ENCODE measurements at regions not wholly inside any gene's neighbourhood (a gene's known extent, or its start where the extent isn't known, plus 50 kb on each side); places are given as distances from the start of the nearest gene placed in this dataset.

DNA sequence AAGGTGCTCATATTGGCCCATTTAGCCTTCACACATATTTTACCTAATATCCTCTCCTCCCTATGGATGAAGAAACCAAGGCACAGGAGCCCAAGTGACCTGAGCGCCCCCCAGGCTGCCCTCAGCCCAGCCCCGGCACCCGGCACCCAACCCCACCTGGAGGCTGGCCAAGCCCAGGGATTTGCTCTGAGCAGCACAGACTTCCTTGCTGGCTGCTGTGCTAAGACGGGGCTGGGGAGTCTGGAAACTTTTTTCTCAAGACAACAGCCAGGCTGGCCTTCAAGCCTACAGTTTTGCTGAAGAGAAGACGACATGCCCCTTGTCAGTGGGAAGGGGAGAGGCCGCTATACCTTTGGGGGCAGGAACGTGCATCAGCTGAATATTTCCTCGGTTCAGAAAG lies 52.7 kb upstream of the LAMA1 start:
- H3K36me3 ChIP-seq (ENCODE audit: insufficient read depth): no peaks in the 10 kb centered on the region
- H3K27ac ChIP-seq: no peak overlapping the region
- TF ChIP-seq, protein P1, sequence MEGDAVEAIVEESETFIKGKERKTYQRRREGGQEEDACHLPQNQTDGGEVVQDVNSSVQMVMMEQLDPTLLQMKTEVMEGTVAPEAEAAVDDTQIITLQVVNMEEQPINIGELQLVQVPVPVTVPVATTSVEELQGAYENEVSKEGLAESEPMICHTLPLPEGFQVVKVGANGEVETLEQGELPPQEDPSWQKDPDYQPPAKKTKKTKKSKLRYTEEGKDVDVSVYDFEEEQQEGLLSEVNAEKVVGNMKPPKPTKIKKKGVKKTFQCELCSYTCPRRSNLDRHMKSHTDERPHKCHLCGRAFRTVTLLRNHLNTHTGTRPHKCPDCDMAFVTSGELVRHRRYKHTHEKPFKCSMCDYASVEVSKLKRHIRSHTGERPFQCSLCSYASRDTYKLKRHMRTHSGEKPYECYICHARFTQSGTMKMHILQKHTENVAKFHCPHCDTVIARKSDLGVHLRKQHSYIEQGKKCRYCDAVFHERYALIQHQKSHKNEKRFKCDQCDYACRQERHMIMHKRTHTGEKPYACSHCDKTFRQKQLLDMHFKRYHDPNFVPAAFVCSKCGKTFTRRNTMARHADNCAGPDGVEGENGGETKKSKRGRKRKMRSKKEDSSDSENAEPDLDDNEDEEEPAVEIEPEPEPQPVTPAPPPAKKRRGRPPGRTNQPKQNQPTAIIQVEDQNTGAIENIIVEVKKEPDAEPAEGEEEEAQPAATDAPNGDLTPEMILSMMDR (conservative IDR thresholded peaks at IDR 0.05; ENCODE audit: low read depth, low read length): no peak
- no peak overlapping the region for H2AFZ ChIP-seq (ENCODE audit: low read depth)
- H3K4me1 ChIP-seq (ENCODE audit: low read depth, poor library complexity, severe bottlenecking): no peaks in the 10 kb centered on the region
- H3K27me3 ChIP-seq (ENCODE audit: insufficient read depth, low read depth): no peaks in the 10 kb centered on the region
- H3K4me3 ChIP-seq (IDR thresholded peaks at IDR 0.05; ENCODE audit: insufficient read depth, low read depth, low read length): no peak overlapping the region
- H3K9ac ChIP-seq: no peak overlapping the region
- no peaks in the 10 kb centered on the region for H3K79me2 ChIP-seq (ENCODE audit: insufficient read depth, low read depth)
- no peaks in the 10 kb centered on the region for H4K20me1 ChIP-seq (ENCODE audit: insufficient read depth)
- no peak overlapping the region for H3K4me2 ChIP-seq

DNA sequence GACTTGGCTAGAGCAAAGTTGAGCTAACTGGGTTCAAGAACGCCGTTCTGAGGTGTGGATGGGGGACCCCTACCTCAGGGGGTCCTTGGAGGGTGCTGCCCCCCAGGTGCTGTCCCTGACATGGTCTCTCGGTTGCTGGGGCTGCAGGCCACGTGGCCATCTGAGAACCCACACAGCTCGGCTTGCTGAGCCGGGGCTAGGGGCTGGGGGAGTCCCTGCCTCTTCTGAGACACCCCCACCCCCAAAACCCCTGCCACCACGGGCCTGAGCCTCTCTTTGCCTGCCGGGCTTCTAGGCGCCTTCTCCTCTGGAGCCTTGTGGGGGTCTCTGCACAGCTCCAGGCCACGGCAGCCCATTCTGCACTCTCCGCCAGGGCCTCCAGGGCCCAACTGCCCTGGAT lies 52.0 kb upstream of the LAMA1 start:
- TF ChIP-seq, protein P1 (conservative IDR thresholded peaks at IDR 0.05; ENCODE audit: low read depth, low read length): no peak
- no peak overlapping the region for H3K9ac ChIP-seq
- H3K4me3 ChIP-seq (IDR thresholded peaks at IDR 0.05; ENCODE audit: insufficient read depth, low read depth, low read length): no peak overlapping the region
- H2AFZ ChIP-seq (ENCODE audit: low read depth): no peak overlapping the region
- H3K4me2 ChIP-seq: no peak overlapping the region
- H3K36me3 ChIP-seq (ENCODE audit: insufficient read depth): no peaks in the 10 kb centered on the region
- no peak overlapping the region for H3K27ac ChIP-seq
- H4K20me1 ChIP-seq (ENCODE audit: insufficient read depth): no peaks in the 10 kb centered on the region
- no peaks in the 10 kb centered on the region for H3K4me1 ChIP-seq (ENCODE audit: low read depth, poor library complexity, severe bottlenecking)
- no peaks in the 10 kb centered on the region for H3K79me2 ChIP-seq (ENCODE audit: insufficient read depth, low read depth)
- no peaks in the 10 kb centered on the region for H3K27me3 ChIP-seq (ENCODE audit: insufficient read depth, low read depth)

DNA sequence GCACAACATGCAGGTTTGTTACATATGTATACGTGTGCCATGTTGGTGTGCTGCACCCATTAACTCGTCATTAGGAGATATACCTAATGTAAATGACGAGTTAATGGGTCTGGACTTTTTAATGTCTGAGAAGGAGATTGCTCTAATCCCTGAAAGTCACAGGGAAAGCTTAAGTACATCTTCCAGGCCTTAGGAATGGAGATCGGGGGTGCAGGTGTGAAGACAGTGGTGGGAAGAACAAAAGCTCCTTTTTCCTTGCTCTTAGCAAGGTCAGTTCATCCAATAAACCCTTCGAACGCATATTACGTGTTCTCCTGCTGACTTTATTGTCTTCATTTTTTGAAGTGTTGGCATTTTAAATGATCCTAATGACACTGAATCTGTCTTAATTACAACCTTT lies 50.8 kb upstream of the LAMA1 start:
- Histone ChIP-seq H3K4me3 (IDR thresholded peaks at IDR 0.05; ENCODE audit: insufficient read depth, low read depth, low read length) (no peak overlapping the region), H3K9ac (no peak overlapping the region), H2AFZ (ENCODE audit: low read depth) (no peak overlapping the region), H3K4me2 (no peak overlapping the region), H3K27me3 (ENCODE audit: insufficient read depth, low read depth) (no peaks in the 10 kb centered on the region), H3K4me1 (ENCODE audit: low read depth, poor library complexity, severe bottlenecking) (no peaks in the 10 kb centered on the region), H3K27ac (no peak overlapping the region), H3K36me3 (ENCODE audit: insufficient read depth) (no peaks in the 10 kb centered on the region), H3K79me2 (ENCODE audit: insufficient read depth, low read depth) (no peaks in the 10 kb centered on the region), H4K20me1 (ENCODE audit: insufficient read depth) (no peaks in the 10 kb centered on the region)
- TF ChIP-seq, protein P1 (conservative IDR thresholded peaks at IDR 0.05; ENCODE audit: low read depth, low read length): no peak

Measured in KMS-11 (cell line).